DMS153 treated with DMSO at 0.1 percent for 48 hours (cell line): ENCODE measurements at regions not wholly inside any gene's neighbourhood (a gene's known extent, or its start where the extent isn't known, plus 50 kb on each side); places are given as distances from the start of the nearest gene placed in this dataset.
"Not testable (repeated sequence)": the region's sequence is repeated elsewhere in the genome, so short reads cannot be mapped to it uniquely, and the experiment has no call there.

Experiments
- DNase-seq: peaks from one replicate; lab custom pipeline; 2025; ENCODE audit not compliant: unreplicated experiment; lab: John Stamatoyannopoulos, UW

- DNase-seq, result no peak
These were observed 116.7 kb upstream of the CHST9 start for GRCh38 chr18:27301615-27302378.

- DNase-seq, result peak; percentile 41
These were observed 113.2 kb upstream of the CHST9 start for GRCh38 chr18:27298214-27298804.

- DNase-seq, result not testable (repeated sequence)
These were observed 101.0 kb upstream of the CHST9 start for GRCh38 chr18:27285973-27286562.

- no peak for DNase-seq
These were observed 93.0 kb upstream of the CHST9 start for GRCh38 chr18:27278131-27278530.

- no peak for DNase-seq
These were observed 92.4 kb upstream of the CHST9 start for GRCh38 chr18:27277554-27277953.

- DNase-seq, result no peak
These were observed 91.8 kb upstream of the CHST9 start for GRCh38 chr18:27276886-27277285.

GRCh38 chr18:27276479-27276878 lies 91.4 kb upstream of the CHST9 start:
- no peak for DNase-seq

GRCh38 chr18:27274901-27275300 lies 89.8 kb upstream of the CHST9 start:
- DNase-seq, result no peak

- no peak for DNase-seq
These were observed 85.4 kb upstream of the CHST9 start for GRCh38 chr18:27270508-27270907.

GRCh38 chr18:27263369-27263768 lies 78.3 kb upstream of the CHST9 start:
- DNase-seq, result no peak

- DNase-seq, result no peak
These were observed 76.9 kb upstream of the CHST9 start for GRCh38 chr18:27261769-27262549.

- no peak for DNase-seq
These were observed 68.5 kb upstream of the CHST9 start for GRCh38 chr18:27253571-27253970.

GRCh38 chr18:27250471-27250870 lies 65.4 kb upstream of the CHST9 start:
- no peak for DNase-seq

GRCh38 chr18:27249933-27250332 lies 64.8 kb upstream of the CHST9 start:
- DNase-seq, result no peak

GRCh38 chr18:27244259-27244658 lies 59.2 kb upstream of the CHST9 start:
- no peak for DNase-seq

- DNase-seq, result no peak
These were observed 57.4 kb upstream of the CHST9 start for GRCh38 chr18:27242392-27243047.

GRCh38 chr18:27240383-27240782 lies 55.3 kb upstream of the CHST9 start:
- no peak for DNase-seq

GRCh38 chr18:27239669-27240068 lies 54.6 kb upstream of the CHST9 start:
- no peak for DNase-seq

GRCh38 chr18:27235218-27235870 lies 50.2 kb upstream of the CHST9 start:
- no peak for DNase-seq
